ENCODE measurements at regions not wholly inside any gene's neighbourhood (a gene's known extent, or its start where the extent isn't known, plus 50 kb on each side); places are given as distances from the start of the nearest gene placed in this dataset.
"Not testable (repeated sequence)": the region's sequence is repeated elsewhere in the genome, so short reads cannot be mapped to it uniquely, and the experiment has no call there.

GRCh38 chr15:21271566-21271965 is 168.7 kb downstream of the POTEB3 start:
- Histone ChIP-seq H2AFZ (ENCODE audit: low read length) (no peak overlapping the region), H3K36me3 (replicated peaks in 1 of 2; ENCODE audit: control insufficient read depth in 2 of 2, insufficient read depth in 2 of 2, low read length in 2 of 2) (no peaks in the 10 kb centered on the region), H3K27me3 (ENCODE audit: control insufficient read depth in 3 of 3, insufficient read depth in 3 of 3, low read depth in 1 of 3, low read length in 3 of 3) (no peaks in the 10 kb centered on the region), H3K9ac (ENCODE audit: low read depth, low read length, poor library complexity) (no peak overlapping the region), H3K4ac (ENCODE audit: low read length) (no peak overlapping the region), H4K91ac (ENCODE audit: low read depth, low read length, poor library complexity) (no peak overlapping the region), H3K4me2 (ENCODE audit: insufficient read depth, low read length, poor library complexity, severe bottlenecking) (no peak overlapping the region), H4K8ac (ENCODE audit: low read depth, low read length) (no peak overlapping the region), H3K23ac (ENCODE audit: low read depth, low read length, poor library complexity) (no peak overlapping the region), H2BK5ac (ENCODE audit: low read length) (no peak overlapping the region), H3K79me1 (ENCODE audit: low read depth, low read length) (no peaks in the 10 kb centered on the region), H2BK15ac (ENCODE audit: low read length) (no peak overlapping the region), H3K4me3 (ENCODE audit: low read length in 2 of 2) (no peak overlapping the region), H3K27ac (replicated peaks; ENCODE audit: low read length) (no peak overlapping the region), H3K14ac (ENCODE audit: low read length) (no peak overlapping the region), H3K9me3 (replicated peaks in 1 of 2; ENCODE audit: control insufficient read depth in 2 of 2, insufficient read depth in 1 of 2, low read depth in 1 of 2, low read length in 2 of 2) (peaks cover 0 to 1% of the 10 kb centered on the region in 2 donors), H2AK5ac (ENCODE audit: low read depth, low read length) (no peak overlapping the region), H3K4me1 (ENCODE audit: control insufficient read depth in 2 of 2, insufficient read depth in 1 of 2, low read depth in 1 of 2, low read length in 2 of 2) (peaks cover 2 to 3% of the 10 kb centered on the region in 2 donors), H2BK120ac (ENCODE audit: low read depth, low read length) (no peak overlapping the region), H2BK12ac (ENCODE audit: low read length) (no peak overlapping the region), H3K18ac (ENCODE audit: low read length) (no peak overlapping the region)
- no CpG with 5 or more reads among the region's 2 CpGs for WGBS, 2 donors (ENCODE audit: extremely low coverage in 2 of 2, insufficient read length in 2 of 2, insufficient replicate concordance in 1 of 2)
- no peak for DNase-seq (ENCODE audit: low spot score)

DNA sequence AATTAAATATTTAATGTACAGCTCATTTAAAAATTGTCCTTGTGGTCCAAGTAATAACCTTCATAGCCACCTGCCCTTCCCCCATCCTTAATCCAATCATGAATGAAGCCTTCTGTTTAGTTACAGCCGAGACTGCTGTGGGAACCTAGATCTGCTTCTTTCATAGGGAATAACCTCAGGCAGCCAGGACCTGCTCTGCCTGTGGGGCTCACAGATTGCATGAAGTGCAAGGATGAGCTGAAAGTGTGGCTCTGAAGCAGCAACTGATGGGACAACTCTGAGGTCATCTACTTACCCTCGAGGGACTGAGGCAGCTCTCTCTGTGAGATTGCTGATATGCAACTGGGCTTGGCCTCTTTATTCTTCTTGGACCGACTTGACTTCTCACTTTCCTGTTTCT is 169.8 kb downstream of the POTEB3 start:
- Histone ChIP-seq H3K36me3 (replicated peaks in 1 of 2; ENCODE audit: control insufficient read depth in 2 of 2, insufficient read depth in 2 of 2, low read length in 2 of 2) (no peaks in the 10 kb centered on the region), H3K4me3 (ENCODE audit: low read length in 2 of 2) (no peak overlapping the region), H3K9ac (ENCODE audit: low read depth, low read length, poor library complexity) (no peak overlapping the region), H3K4ac (ENCODE audit: low read length) (no peak overlapping the region), H2BK12ac (ENCODE audit: low read length) (no peak overlapping the region), H3K4me2 (ENCODE audit: insufficient read depth, low read length, poor library complexity, severe bottlenecking) (no peak overlapping the region), H3K27me3 (ENCODE audit: control insufficient read depth in 3 of 3, insufficient read depth in 3 of 3, low read depth in 1 of 3, low read length in 3 of 3) (no peaks in the 10 kb centered on the region), H2BK15ac (ENCODE audit: low read length) (no peak overlapping the region), H4K8ac (ENCODE audit: low read depth, low read length) (peak overlapping the region; percentile 23), H2BK5ac (ENCODE audit: low read length) (no peak overlapping the region), H2AFZ (ENCODE audit: low read length) (no peak overlapping the region), H3K23ac (ENCODE audit: low read depth, low read length, poor library complexity) (no peak overlapping the region), H3K79me1 (ENCODE audit: low read depth, low read length) (no peaks in the 10 kb centered on the region), H4K91ac (ENCODE audit: low read depth, low read length, poor library complexity) (no peak overlapping the region), H2AK5ac (ENCODE audit: low read depth, low read length) (no peak overlapping the region), H3K4me1 (ENCODE audit: control insufficient read depth in 2 of 2, insufficient read depth in 1 of 2, low read depth in 1 of 2, low read length in 2 of 2) (peaks cover 2 to 3% of the 10 kb centered on the region in 2 donors), H3K18ac (ENCODE audit: low read length) (peak overlapping the region; percentile 48), H3K9me3 (replicated peaks in 1 of 2; ENCODE audit: control insufficient read depth in 2 of 2, insufficient read depth in 1 of 2, low read depth in 1 of 2, low read length in 2 of 2) (peaks cover 0 to 1% of the 10 kb centered on the region in 2 donors), H3K14ac (ENCODE audit: low read length) (no peak overlapping the region), H2BK120ac (ENCODE audit: low read depth, low read length) (no peak overlapping the region), H3K27ac (replicated peaks; ENCODE audit: low read length) (no peak overlapping the region)
- DNase-seq (ENCODE audit: low spot score) = no peak
- WGBS, 2 donors (ENCODE audit: extremely low coverage in 2 of 2, insufficient read length in 2 of 2, insufficient replicate concordance in 1 of 2) = no CpG with 5 or more reads among the region's 3 CpGs

DNA sequence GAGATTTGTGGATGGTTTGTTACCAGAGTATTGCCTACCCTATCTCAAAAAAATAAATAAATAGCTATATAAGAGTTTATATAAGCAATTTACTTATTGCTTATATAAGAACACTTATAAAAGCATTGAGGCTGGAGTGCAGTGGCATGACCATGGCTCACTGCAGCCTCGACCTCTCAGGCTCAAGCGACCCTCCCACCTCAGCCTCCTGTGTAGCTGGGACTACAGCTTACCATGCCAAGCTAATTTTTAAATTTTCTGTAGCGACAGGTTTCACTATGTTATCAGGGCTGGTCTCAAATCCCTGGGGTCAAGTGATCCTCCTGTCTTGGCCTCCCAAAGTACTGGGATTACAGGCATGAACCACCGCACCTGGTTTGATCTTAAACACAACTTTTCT is 170.6 kb downstream of the POTEB3 start:
- H2BK12ac ChIP-seq (ENCODE audit: low read length); H3K4me1 ChIP-seq (ENCODE audit: control insufficient read depth in 2 of 2, insufficient read depth in 1 of 2, low read depth in 1 of 2, low read length in 2 of 2); H3K27me3 ChIP-seq (ENCODE audit: control insufficient read depth in 3 of 3, insufficient read depth in 3 of 3, low read depth in 1 of 3, low read length in 3 of 3); H2AK5ac ChIP-seq (ENCODE audit: low read depth, low read length); H2BK5ac ChIP-seq (ENCODE audit: low read length); H3K18ac ChIP-seq (ENCODE audit: low read length); H3K27ac ChIP-seq (replicated peaks; ENCODE audit: low read length); H2BK120ac ChIP-seq (ENCODE audit: low read depth, low read length); H3K9me3 ChIP-seq (replicated peaks in 1 of 2; ENCODE audit: control insufficient read depth in 2 of 2, insufficient read depth in 1 of 2, low read depth in 1 of 2, low read length in 2 of 2); H3K79me1 ChIP-seq (ENCODE audit: low read depth, low read length); H3K9ac ChIP-seq (ENCODE audit: low read depth, low read length, poor library complexity); H3K36me3 ChIP-seq (replicated peaks in 1 of 2; ENCODE audit: control insufficient read depth in 2 of 2, insufficient read depth in 2 of 2, low read length in 2 of 2); H4K8ac ChIP-seq (ENCODE audit: low read depth, low read length); H3K14ac ChIP-seq (ENCODE audit: low read length); H2AFZ ChIP-seq (ENCODE audit: low read length); H4K91ac ChIP-seq (ENCODE audit: low read depth, low read length, poor library complexity); DNase-seq (ENCODE audit: low spot score); H2BK15ac ChIP-seq (ENCODE audit: low read length); H3K4me3 ChIP-seq (ENCODE audit: low read length in 2 of 2); H3K23ac ChIP-seq (ENCODE audit: low read depth, low read length, poor library complexity); H3K4ac ChIP-seq (ENCODE audit: low read length); H3K4me2 ChIP-seq (ENCODE audit: insufficient read depth, low read length, poor library complexity, severe bottlenecking): not testable (repeated sequence)
- WGBS, 2 donors (ENCODE audit: extremely low coverage in 2 of 2, insufficient read length in 2 of 2, insufficient replicate concordance in 1 of 2) = no CpG with 5 or more reads among the region's 4 CpGs

GRCh38 chr15:21269121-21269520 is 171.2 kb downstream of the POTEB3 start:
- H3K4me3 ChIP-seq (ENCODE audit: low read length in 2 of 2) = no peak overlapping the region
- DNase-seq (ENCODE audit: low spot score) = no peak
- WGBS, 2 donors (ENCODE audit: extremely low coverage in 2 of 2, insufficient read length in 2 of 2, insufficient replicate concordance in 1 of 2) = no CpG with 5 or more reads among the region's 8 CpGs

More at GRCh38 chr15:21269121-21269520, 171.2 kb downstream of the POTEB3 start:
- Histone ChIP-seq H4K91ac (ENCODE audit: low read depth, low read length, poor library complexity) (no peak overlapping the region), H2BK12ac (ENCODE audit: low read length) (no peak overlapping the region), H3K4me1 (ENCODE audit: control insufficient read depth in 2 of 2, insufficient read depth in 1 of 2, low read depth in 1 of 2, low read length in 2 of 2) (peaks cover 2 to 3% of the 10 kb centered on the region in 2 donors), H3K18ac (ENCODE audit: low read length) (no peak overlapping the region), H3K27ac (replicated peaks; ENCODE audit: low read length) (no peak overlapping the region), H4K8ac (ENCODE audit: low read depth, low read length) (no peak overlapping the region), H3K14ac (ENCODE audit: low read length) (no peak overlapping the region), H2BK5ac (ENCODE audit: low read length) (no peak overlapping the region), H2AFZ (ENCODE audit: low read length) (no peak overlapping the region), H3K9me3 (replicated peaks in 1 of 2; ENCODE audit: control insufficient read depth in 2 of 2, insufficient read depth in 1 of 2, low read depth in 1 of 2, low read length in 2 of 2) (peaks cover 0 to 1% of the 10 kb centered on the region in 2 donors), H3K4me2 (ENCODE audit: insufficient read depth, low read length, poor library complexity, severe bottlenecking) (no peak overlapping the region), H2BK120ac (ENCODE audit: low read depth, low read length) (no peak overlapping the region), H2BK15ac (ENCODE audit: low read length) (no peak overlapping the region), H3K27me3 (ENCODE audit: control insufficient read depth in 3 of 3, insufficient read depth in 3 of 3, low read depth in 1 of 3, low read length in 3 of 3) (no peaks in the 10 kb centered on the region), H3K79me1 (ENCODE audit: low read depth, low read length) (no peaks in the 10 kb centered on the region), H3K9ac (ENCODE audit: low read depth, low read length, poor library complexity) (no peak overlapping the region), H3K23ac (ENCODE audit: low read depth, low read length, poor library complexity) (no peak overlapping the region), H3K36me3 (replicated peaks in 1 of 2; ENCODE audit: control insufficient read depth in 2 of 2, insufficient read depth in 2 of 2, low read length in 2 of 2) (no peaks in the 10 kb centered on the region), H3K4ac (ENCODE audit: low read length) (no peak overlapping the region), H2AK5ac (ENCODE audit: low read depth, low read length) (no peak overlapping the region)
